NCI-H2196 treated with DMSO at 0.1 percent for 48 hours (cell line): ENCODE measurements at regions not wholly inside any gene's neighbourhood (a gene's known extent, or its start where the extent isn't known, plus 50 kb on each side); places are given as distances from the start of the nearest gene placed in this dataset.
"Not testable (repeated sequence)": the region's sequence is repeated elsewhere in the genome, so short reads cannot be mapped to it uniquely, and the experiment has no call there.

Experiments used
- DNase-seq: peaks from one replicate; lab custom pipeline; 2025; ENCODE audit not compliant: unreplicated experiment; lab: John Stamatoyannopoulos, UW

DNA sequence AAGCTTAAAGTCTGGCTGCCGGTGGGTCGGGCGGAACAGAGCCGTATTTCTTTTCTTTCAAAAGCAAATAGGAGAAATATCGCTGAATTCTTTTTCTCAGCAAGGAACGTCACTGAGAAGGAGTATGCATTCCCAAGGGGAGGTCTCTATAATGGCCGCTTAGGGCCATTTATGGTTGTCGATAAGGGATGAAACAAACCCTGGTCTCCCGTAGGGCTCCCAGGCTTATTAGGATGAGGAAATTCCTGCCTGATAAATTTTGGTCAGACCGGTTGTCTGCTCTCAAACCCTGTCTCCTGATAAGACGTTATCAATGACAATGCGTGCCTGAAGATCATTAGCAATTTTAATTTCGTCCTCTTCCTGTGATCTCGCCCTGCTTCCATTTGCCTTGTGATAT, 227.7 kb upstream of the ZEB2 start:
- DNase-seq, result no peak

DNA sequence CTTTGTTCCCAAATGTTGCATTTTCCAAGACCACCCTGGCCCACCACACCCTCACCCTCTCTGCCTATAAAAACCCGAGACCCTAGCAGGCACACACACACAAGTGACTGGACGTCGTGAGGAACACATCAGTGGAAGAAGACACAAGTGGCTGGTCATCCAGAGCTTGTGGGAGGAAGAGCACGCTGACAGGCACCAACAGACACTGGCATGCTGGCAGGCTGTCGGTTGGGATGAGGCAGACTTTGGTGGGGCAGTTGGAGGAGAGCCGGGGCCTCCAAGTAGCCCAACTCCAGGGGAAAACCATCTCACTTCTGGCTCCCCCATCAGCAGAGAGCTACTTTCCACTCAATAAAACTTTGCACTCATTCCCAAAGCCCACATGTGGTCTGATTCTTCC, 225.5 kb upstream of the ZEB2 start:
- DNase-seq, result no peak

DNA sequence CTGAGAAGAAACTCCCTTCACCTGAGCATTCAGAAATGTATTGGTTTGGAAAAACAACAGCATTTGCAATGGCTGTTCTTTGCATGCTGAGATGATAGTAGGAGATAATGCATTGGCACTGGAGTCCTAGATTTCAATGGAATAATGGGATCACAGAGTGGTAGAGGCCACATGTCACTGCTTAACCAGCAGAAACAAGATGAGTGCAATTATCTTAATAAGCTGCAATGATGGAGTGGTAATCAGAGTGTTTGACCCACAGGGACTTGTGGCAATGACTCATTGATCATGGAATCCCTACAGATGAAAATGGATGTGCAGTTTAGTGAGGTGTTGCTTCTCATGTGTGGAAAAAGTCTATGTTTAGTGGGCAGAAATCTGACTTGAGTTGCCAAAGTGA, 218.8 kb upstream of the ZEB2 start:
- DNase-seq, result no peak

GRCh38 chr2:144730711-144731110, 210.8 kb upstream of the ZEB2 start:
- no peak for DNase-seq

GRCh38 chr2:144724460-144724859, 204.5 kb upstream of the ZEB2 start:
- not testable (repeated sequence) for DNase-seq

GRCh38 chr2:144718376-144718775, 198.5 kb upstream of the ZEB2 start:
- no peak for DNase-seq

GRCh38 chr2:144715992-144716391, 196.1 kb upstream of the ZEB2 start:
- DNase-seq, result no peak

GRCh38 chr2:144713410-144713809, 193.5 kb upstream of the ZEB2 start:
- no peak for DNase-seq

DNA sequence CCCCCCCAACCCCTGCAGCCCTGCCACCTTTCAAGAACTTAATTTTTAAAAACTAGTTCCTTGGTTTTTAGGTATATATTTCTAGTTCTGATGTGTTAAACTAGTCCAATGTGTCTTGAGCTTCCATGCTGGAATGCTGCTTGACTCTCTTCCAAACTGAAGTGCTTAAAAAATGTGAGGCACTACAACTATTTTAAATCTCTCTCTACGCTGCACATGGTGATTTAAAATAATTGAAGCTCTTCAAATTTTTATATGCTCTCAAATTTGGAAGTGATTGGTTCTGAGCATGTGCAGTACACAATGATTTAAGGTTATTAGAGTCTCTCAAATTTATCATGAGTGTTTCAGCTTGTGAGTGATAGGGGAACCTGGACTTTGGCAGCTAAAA, 192.6 kb upstream of the ZEB2 start:
- DNase-seq, result no peak

- DNase-seq, result no peak
Observed at GRCh38 chr2:144711630-144712549, 192.0 kb upstream of the ZEB2 start.

GRCh38 chr2:144711084-144711483, 191.2 kb upstream of the ZEB2 start:
- DNase-seq, result no peak

- no peak for DNase-seq
Observed at GRCh38 chr2:144708626-144709025, 188.7 kb upstream of the ZEB2 start.

DNA sequence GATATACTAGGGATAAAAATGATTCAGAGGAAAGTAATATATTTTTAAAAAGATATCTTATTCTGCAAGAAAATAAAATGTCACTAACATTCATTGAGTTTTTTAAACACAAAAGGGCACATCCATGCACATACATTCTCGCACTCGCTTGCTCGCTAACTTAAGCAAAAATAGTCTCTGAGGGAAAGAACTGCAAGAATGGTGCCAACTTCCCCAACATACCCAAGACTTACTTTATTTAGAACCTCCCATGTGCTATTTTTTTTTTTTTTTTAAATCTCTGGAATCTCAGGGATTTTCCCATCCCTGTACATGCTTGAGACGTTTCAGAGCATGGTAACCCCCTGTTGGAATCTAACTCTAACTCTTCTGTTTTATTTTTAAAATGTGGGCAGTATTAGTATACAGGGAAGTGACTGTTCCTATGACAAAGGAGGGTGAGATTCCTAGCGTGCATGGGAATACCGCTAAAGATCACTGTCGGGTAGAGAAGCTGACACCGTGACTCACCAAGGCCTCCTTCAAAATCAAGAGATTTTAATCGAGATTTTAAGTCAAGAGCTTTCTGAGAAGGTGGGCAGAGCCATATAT, 187.9 kb upstream of the ZEB2 start:
- DNase-seq, result no peak

DNA sequence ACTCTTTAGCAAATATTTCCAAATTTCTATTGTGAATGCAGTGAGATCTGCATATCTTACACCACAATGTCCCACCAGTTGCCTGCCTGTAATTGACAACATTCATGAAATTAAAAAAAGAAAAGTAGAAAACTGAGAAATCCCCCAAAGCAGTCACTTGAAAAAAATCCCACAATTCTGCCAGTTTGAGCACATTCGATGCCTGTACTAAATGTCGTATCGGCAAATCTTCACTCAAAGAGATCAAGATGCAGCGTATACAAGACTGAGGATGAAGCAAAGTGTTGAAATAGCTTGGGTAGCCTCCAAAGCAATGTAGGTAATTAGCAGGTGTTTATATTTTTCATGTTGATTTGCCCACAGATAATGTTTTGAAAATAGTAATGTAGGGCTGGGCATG, 186.7 kb upstream of the ZEB2 start:
- DNase-seq, result no peak

DNA sequence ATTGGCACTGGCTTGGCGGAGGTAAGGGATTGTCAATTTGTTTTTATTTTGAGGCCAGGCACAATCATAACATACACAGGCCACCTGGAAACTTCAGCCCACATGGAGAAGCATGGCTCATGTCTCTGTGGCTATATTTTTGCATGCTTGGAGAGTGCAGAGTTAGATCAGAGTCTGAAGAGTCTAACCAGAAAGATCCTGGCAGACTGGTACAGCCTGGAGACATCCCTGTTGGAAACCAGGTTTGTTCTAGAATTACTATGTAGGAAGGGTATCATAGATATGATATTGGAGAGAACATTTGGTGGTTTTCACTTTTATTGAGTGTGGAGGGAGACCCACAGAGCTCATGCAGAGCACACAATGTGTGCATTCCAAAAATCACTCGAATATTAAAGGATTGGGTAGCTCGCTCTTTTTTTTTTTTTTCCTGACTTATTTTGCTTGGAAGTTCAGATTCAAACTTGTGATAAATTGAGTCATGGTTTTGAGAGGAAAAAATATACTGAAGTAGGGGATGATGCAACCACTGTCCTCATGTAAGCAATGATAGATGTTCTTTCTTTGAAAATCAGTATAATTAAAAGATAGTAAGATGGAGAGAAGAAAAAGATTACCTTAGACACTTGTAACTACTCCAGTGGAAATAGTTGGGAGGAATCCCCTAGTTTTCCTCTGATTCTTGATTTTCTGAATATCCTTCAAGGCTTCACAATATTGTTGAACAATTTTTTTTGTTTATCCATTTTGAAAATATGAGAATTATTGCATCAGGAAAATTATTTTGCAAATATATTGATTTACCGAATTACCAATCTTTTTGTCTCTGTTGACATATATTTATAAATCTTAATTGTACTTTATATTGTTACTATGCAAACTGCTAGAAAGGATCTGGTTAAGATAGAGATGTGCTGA, 185.7 kb upstream of the ZEB2 start:
- no peak for DNase-seq

- no peak for DNase-seq
Observed at GRCh38 chr2:144704709-144705095, 184.8 kb upstream of the ZEB2 start.

GRCh38 chr2:144703852-144704708, 184.2 kb upstream of the ZEB2 start:
- no peak for DNase-seq

GRCh38 chr2:144702051-144702450, 182.1 kb upstream of the ZEB2 start:
- no peak for DNase-seq

DNA sequence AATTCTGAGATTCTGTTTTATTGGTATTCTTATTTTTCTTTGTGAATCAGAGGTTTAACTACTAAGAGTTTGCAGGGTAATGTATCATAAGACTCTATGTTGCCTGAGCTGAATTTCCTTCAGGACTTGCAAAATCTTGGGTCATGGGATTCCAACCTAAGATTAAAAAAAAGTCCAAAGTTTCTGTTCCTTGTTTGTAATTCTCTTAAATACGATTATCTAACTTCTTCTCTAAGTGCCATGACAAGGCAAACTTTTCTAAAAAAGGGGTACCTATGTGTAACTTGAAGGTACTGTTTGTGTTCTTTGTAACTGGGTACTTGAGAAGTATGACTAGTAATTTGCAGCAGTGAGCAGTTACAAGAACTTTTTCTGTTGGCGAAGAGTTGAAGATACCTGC, 181.3 kb upstream of the ZEB2 start:
- no peak for DNase-seq

GRCh38 chr2:144698156-144698555, 178.2 kb upstream of the ZEB2 start:
- DNase-seq, result no peak

DNA sequence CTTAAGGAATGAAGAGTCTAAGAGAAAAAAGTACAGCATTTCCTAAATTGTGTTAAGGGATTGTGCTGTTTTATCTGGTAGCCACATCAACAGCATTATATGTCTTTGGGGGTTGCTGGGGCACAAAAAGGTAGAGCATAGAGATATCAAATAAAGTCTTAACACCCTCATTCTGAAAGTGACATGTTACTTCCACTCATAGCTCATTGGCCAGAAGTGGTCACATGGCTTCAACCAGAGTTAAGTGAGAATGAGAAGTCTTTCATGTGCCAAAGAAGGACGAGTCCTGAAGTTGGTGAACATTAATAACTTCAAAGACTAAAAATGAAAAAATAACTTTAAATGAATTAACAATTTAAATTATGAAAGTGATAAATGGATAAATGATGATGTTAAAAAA, 175.7 kb upstream of the ZEB2 start:
- DNase-seq, result no peak
